Astrocyte of the spinal cord (primary cell): ENCODE measurements at regions not wholly inside any gene's neighbourhood (a gene's known extent, or its start where the extent isn't known, plus 50 kb on each side); places are given as distances from the start of the nearest gene placed in this dataset.

Experiments
- DNase-seq: peaks from one replicate; pipeline ENCODE4 v3.0.0; 2011; ENCODE audit warnings: low read depth, low spot score
- H3K4me3 ChIP-seq: 2 replicates; pipeline ENCODE4 v1.5.1; 2011; ENCODE audit warnings: low read depth, mild to moderate bottlenecking, low read length, moderate library complexity
- in situ Hi-C: cut with HindIII; loops from 2 replicates; pipeline ENCODE4 v1.10.0; 2017; ENCODE audit warnings: low sequenced_read_pairs
- TF ChIP-seq, protein P1 (sequence below): IDR thresholded peaks from 2 replicates; pipeline ENCODE4 v1.5.1; 2012; ENCODE audit warnings: low read depth, mild to moderate bottlenecking, low read length, inconsistent platforms

DNA sequence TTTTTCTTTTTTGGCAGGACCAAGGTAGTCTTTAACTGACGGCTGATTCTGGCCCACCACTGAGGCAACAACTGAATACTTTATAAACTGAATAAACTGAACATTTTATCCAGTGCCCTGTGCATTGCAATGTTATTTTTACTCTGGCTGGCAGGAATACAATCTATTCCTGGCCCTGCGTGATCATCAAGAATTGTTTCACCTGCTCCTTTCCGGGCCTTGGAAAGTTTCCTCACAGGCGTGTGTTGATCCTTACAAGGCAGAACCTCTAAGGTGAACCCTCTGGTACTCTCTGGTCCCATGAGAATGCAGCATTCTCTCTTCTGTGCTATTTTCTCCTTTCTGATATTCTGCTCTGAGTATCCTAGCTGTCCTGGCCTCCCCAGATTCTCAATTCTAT lies 113.7 kb upstream of the KLHL29 start:
- no peak overlapping the region for H3K4me3 ChIP-seq
- in situ Hi-C loops = no loop called here
- no peak for DNase-seq
- TF ChIP-seq, protein P1, sequence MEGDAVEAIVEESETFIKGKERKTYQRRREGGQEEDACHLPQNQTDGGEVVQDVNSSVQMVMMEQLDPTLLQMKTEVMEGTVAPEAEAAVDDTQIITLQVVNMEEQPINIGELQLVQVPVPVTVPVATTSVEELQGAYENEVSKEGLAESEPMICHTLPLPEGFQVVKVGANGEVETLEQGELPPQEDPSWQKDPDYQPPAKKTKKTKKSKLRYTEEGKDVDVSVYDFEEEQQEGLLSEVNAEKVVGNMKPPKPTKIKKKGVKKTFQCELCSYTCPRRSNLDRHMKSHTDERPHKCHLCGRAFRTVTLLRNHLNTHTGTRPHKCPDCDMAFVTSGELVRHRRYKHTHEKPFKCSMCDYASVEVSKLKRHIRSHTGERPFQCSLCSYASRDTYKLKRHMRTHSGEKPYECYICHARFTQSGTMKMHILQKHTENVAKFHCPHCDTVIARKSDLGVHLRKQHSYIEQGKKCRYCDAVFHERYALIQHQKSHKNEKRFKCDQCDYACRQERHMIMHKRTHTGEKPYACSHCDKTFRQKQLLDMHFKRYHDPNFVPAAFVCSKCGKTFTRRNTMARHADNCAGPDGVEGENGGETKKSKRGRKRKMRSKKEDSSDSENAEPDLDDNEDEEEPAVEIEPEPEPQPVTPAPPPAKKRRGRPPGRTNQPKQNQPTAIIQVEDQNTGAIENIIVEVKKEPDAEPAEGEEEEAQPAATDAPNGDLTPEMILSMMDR = no peak

DNA sequence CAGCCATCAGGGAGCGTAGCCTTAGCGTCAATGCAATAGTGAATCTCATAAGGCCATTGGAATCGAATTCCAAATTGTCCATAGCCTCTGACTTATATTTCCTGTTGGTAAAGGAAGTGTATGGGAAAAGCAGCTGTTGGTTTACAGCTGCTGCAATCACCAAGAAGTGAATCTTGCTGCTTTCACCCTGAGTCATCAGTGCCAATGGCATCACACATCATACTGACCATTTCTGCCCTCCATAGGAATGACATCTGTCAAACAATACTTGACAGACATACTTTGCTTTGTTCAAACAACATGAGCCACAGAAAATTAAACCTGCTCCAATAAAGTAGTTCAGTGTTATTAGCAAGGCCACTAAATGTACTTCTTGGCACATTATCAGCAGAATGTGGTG lies 111.2 kb upstream of the KLHL29 start:
- no peak for DNase-seq
- TF ChIP-seq, protein P1 = no peak
- no peak overlapping the region for H3K4me3 ChIP-seq
- in situ Hi-C loops = no loop called here

DNA sequence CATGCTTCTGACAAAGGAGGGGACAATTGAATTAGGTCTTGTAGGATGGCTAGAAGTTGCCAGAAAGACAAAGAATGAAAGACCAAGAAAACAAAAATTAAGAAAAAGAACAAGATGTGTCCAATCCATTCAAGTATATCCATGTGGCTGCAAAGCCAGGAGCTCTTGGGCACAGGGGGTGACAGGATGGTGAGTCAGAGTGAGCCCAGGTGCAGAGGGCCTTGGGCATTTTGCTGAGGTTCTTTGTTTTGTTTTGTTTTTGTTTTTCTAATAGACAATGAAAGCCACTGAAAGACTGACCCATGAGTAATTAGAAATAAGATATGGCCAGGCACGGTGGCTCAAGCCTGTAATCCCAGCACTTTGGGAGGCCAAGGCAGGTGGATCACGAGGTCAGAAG lies 104.6 kb upstream of the KLHL29 start:
- DNase-seq = no peak
- H3K4me3 ChIP-seq = no peak overlapping the region
- in situ Hi-C loops = no loop called here
- TF ChIP-seq, protein P1 = no peak

DNA sequence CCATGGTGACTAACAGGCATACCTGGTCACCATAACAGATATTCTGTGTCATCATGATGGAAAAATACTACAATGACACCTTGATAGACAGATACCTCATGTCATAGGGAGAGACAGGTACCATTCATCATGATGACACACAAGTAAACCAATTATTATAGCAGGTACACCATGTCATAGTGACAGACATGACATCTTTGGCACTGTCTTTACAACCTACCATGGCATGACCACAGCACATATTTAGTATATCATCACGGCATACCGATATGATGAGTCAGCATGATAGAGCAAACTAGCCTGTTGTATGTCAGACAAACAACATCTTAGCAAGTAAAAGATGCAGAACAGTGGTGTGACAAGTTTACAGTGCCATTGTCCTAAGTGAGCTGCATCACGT lies 101.3 kb upstream of the KLHL29 start:
- no peak overlapping the region for H3K4me3 ChIP-seq
- in situ Hi-C loops = no loop called here
- TF ChIP-seq, protein P1 = no peak
- no peak for DNase-seq

DNA sequence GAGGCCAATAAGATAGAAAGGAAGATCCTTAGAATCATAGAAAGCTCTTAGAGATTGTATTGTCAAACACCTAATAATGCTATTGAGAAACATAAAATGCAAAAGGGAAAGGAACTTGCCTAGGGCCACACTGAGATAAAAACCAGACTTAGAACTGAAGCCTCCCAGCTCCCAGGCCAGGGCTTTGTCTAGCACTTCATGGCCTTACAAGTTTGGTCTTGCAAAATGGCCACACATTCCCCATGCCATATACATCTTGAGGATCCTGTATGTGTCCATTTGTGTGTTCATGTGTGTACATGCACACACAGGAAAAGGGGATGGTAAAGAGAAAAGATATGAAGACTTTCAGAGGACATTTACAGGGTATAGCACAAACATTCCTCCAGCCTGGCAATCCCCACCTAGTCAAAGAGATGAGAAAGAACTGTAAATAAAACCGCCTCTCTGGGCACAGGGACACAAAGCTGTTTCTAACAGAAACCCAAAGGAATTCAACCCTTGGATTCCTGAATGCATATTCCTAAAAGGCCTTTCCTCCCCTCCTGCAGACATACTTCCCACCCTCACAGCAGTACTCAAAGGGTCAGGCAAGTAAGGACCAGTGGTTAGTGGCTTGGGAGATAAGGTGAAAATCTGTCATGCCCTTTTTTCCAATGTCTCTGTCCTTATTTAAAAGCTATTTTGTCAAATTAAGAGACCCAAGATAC lies 99.7 kb upstream of the KLHL29 start:
- TF ChIP-seq, protein P1 = no peak
- H3K4me3 ChIP-seq = no peak overlapping the region
- DNase-seq = no peak
- in situ Hi-C loops = no loop called here

DNA sequence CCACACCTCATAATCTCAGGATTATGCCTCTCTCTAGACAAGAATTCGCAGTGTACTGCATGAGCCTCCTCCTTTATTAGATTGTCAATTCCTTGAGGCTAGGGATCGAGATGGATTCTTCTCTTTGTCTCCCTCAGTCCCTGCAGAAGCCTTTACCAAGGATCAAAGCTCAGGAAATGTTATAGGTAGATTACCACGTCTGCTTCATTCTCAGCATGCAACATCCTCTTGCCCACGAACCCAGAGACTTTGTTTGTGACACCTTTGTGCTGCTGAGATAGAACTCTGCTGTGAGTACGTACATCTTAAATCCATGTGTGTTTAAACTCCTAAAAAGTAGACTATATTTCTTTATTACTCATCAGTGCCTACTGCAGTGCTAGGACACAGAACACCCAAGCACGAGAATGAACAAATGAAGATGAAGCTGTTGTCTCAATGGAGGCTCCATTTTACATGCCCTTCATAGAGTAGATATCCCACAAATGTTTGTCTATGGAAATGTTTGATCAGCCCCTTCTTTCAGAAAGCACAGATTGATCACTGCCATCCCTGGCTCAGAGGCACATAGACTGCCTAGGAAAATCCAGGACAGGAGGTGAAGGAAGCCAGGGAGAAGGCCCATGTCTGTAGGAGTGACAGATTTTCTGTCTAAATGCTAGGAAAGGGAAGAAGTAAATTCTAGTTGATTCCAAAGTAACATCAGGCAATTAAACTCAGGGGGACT lies 98.8 kb upstream of the KLHL29 start:
- TF ChIP-seq, protein P1 = no peak
- no peak overlapping the region for H3K4me3 ChIP-seq
- in situ Hi-C loops = no loop called here

More for the DNA sequence above, 98.8 kb upstream of the KLHL29 start:
- DNase-seq = no peak
